Memory B cell (primary cell): ENCODE measurements at regions not wholly inside any gene's neighbourhood (a gene's known extent, or its start where the extent isn't known, plus 50 kb on each side); places are given as distances from the start of the nearest gene placed in this dataset.
"Not testable (repeated sequence)": the region's sequence is repeated elsewhere in the genome, so short reads cannot be mapped to it uniquely, and the experiment has no call there.

Experiments
- ATAC-seq: fragments of 150-1000 bp; cut with Tn5 transposase; 2 replicates; pipeline ENCODE4 v1.10.0; 2021; ENCODE audit warnings: low read depth, mild to moderate bottlenecking, moderate library complexity
- DNase-seq, 2 donors: peaks; one replicate each; pipeline ENCODE4 v3.0.0; 2022; ENCODE audit warnings: low spot score in 2 of 2
- H3K27ac Mint-ChIP-seq: one replicate; pipeline ENCODE4 v1.8.0; 2022; ENCODE audit warnings: mild to moderate bottlenecking, moderate library complexity, mixed read lengths
- H3K27me3 Mint-ChIP-seq: one replicate; pipeline ENCODE4 v1.8.0; 2022; ENCODE audit warnings: mixed read lengths
- H3K36me3 Mint-ChIP-seq: one replicate; pipeline ENCODE4 v1.8.0; 2022; ENCODE audit warnings: mild to moderate bottlenecking, mixed read lengths
- H3K4me1 Mint-ChIP-seq: one replicate; pipeline ENCODE4 v1.8.0; 2022; ENCODE audit warnings: mixed read lengths
- H3K4me3 Mint-ChIP-seq: one replicate; pipeline ENCODE4 v1.8.0; 2022; ENCODE audit warnings: mild to moderate bottlenecking, moderate library complexity, mixed read lengths
- H3K9me3 Mint-ChIP-seq: one replicate; pipeline ENCODE4 v1.8.0; 2022; ENCODE audit warnings: mixed read lengths

DNA sequence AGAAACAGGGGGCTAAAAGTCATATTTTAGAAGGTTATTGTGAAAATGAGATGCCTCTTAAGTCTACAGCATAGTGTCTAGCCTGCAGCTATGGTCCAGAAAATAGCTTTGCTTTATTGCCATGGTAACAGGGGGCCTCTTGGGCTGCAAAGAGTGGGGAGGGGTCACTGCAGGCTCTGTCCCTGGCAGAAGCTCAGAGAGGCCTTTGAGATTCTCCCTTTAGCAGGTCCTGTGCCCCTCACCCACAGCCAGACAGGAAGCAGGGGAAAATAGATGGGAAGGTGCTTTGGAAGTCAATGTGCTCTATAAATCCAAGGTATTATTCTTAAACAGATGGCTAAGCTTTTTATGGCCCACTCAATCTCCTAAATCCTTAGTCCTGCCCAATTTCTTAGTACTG is 1021.3 kb upstream of the GYPC start:
- ATAC-seq: no peak

DNA sequence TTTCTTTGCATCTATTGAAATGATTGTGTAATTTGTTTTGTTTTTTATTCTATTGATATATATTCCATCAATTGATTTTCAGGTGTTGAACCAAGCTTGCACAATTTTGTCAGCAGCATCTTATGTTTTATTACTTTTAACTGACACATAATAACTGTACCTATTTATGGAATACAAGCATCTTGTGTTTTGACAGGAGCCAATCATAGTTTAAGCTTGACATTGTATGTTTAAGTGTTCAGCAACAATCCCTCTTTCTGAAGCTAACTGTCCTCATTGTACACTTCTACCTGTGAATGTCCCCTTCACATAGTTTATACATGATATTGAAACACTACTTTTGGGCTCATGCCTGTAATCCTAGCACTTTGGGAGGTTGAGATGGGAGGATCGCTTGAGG is 1017.6 kb upstream of the GYPC start:
- no peak overlapping the region for H3K4me3 Mint-ChIP-seq
- ATAC-seq: no peak
- no peak for DNase-seq
- H3K9me3 Mint-ChIP-seq: peaks cover 3% of the 10 kb centered on the region
- H3K4me1 Mint-ChIP-seq: no peaks in the 10 kb centered on the region
- H3K27ac Mint-ChIP-seq: no peak overlapping the region
- H3K36me3 Mint-ChIP-seq: no peaks in the 10 kb centered on the region
- no peaks in the 10 kb centered on the region for H3K27me3 Mint-ChIP-seq

More for the DNA sequence above, 1021.3 kb upstream of the GYPC start:
- DNase-seq: no peak
- Mint-ChIP-seq H3K4me1 (no peaks in the 10 kb centered on the region), H3K9me3 (peaks cover 4% of the 10 kb centered on the region), H3K27ac (no peak overlapping the region), H3K27me3 (no peaks in the 10 kb centered on the region), H3K36me3 (no peaks in the 10 kb centered on the region), H3K4me3 (no peak overlapping the region)

DNA sequence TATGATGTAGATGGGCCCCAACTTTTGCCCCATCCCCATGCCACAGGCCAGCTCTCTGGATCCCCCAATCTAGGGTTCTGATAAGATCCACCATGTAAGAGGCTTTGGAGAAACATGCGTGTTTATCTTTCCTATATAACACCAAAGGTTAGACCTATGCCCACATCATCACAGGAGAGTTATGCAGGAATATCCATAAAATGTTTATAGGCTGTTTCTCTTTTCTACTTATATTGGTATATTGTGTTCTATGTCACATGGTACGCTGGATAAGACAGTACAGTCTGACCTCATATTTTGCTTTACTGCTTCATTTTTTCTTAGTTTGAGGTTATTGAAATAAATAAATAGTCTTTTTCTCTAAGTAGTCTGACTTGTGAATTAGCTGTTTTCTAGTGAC is 1013.9 kb upstream of the GYPC start:
- Mint-ChIP-seq H3K4me3 (no peak overlapping the region), H3K9me3 (peaks cover 1% of the 10 kb centered on the region), H3K36me3 (no peaks in the 10 kb centered on the region), H3K27me3 (no peaks in the 10 kb centered on the region), H3K4me1 (no peaks in the 10 kb centered on the region), H3K27ac (no peak overlapping the region)
- ATAC-seq (no peak), DNase-seq (no peak)

- ATAC-seq (no peak), DNase-seq (no peak)
- H3K27me3 Mint-ChIP-seq: no peaks in the 10 kb centered on the region
- H3K4me3 Mint-ChIP-seq: no peak overlapping the region
- no peaks in the 10 kb centered on the region for H3K4me1 Mint-ChIP-seq
- no peaks in the 10 kb centered on the region for H3K36me3 Mint-ChIP-seq
- H3K9me3 Mint-ChIP-seq: peaks cover 1% of the 10 kb centered on the region
- no peak overlapping the region for H3K27ac Mint-ChIP-seq
Observed at GRCh38 chr2:125643128-125643527, 1012.8 kb upstream of the GYPC start.

DNA sequence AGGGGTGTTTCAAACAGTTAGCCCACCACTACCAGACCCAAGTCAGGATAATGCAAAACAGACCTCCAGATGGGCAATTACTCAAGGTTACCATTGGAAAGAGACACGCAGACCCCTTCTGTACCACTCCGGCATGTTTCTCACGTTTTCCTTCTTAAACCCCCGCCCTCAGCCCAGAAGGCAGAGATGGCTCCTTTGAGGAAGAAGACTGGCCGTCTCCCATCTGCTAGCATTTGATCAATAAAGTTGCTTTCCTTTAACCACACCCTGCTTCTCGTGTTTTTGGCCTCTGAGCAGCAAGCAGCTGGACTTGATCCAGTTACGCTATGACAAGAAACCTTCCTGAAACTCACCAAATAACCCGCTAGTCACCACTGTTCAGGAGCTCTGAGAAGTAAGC is 1012.4 kb upstream of the GYPC start:
- H3K36me3 Mint-ChIP-seq: no peaks in the 10 kb centered on the region
- ATAC-seq: no peak
- H3K4me3 Mint-ChIP-seq: no peak overlapping the region
- no peak overlapping the region for H3K27ac Mint-ChIP-seq
- H3K4me1 Mint-ChIP-seq: no peaks in the 10 kb centered on the region
- no peaks in the 10 kb centered on the region for H3K27me3 Mint-ChIP-seq
- no peak for DNase-seq
- peaks cover 1% of the 10 kb centered on the region for H3K9me3 Mint-ChIP-seq

- no peak for DNase-seq
- no peaks in the 10 kb centered on the region for H3K4me1 Mint-ChIP-seq
- H3K27ac Mint-ChIP-seq: no peak overlapping the region
- H3K4me3 Mint-ChIP-seq: no peak overlapping the region
- ATAC-seq: no peak
- no peaks in the 10 kb centered on the region for H3K36me3 Mint-ChIP-seq
- no peaks in the 10 kb centered on the region for H3K27me3 Mint-ChIP-seq
- H3K9me3 Mint-ChIP-seq: peaks cover 1% of the 10 kb centered on the region
Observed at GRCh38 chr2:125644257-125644656, 1011.7 kb upstream of the GYPC start.

DNA sequence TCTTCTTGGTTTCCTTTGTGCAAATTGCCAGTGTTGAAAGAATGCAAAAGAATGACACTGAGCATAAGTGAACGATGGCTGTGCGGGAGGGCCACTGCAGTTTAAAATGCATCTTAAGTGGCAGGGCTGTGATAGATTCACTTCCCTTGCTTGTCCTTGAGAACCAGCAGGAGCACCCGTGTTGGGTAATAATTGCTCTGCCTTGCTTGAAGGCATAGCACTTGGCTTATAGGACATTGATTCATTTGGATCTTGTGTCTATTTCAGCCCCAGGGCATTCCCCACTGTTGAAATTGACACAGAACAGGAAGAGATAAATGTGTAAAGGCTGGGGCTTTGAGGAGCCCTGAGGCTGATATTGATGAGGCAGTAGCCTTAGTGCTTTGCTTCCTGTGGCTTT is 1003.7 kb upstream of the GYPC start:
- Mint-ChIP-seq H3K36me3 (no peaks in the 10 kb centered on the region), H3K27ac (no peak overlapping the region), H3K4me3 (no peak overlapping the region), H3K4me1 (no peaks in the 10 kb centered on the region), H3K9me3 (peaks cover 2% of the 10 kb centered on the region), H3K27me3 (no peaks in the 10 kb centered on the region)
- DNase-seq: no peak
- ATAC-seq: no peak

DNA sequence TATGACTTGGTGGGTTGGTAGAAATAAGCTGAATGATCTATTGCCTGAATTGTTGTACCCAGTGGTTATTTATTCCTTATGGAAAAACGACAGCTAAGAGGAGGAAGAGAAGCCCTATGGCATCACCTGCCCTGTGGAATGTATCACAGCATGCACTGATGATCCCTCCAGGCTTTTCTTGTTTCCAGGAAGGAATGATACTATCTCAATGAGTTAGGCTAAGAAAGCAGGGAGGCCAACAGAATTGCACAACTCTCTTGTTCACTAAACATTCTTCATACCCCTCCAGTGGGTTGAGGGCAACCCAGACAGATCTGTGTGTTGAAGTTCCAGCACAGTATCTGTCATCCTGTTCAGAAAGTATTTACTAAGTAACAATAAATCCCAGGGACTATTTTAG is 1001.7 kb upstream of the GYPC start:
- Mint-ChIP-seq H3K9me3 (peaks cover 2% of the 10 kb centered on the region), H3K4me3 (no peak overlapping the region), H3K4me1 (no peaks in the 10 kb centered on the region), H3K27me3 (no peaks in the 10 kb centered on the region), H3K36me3 (no peaks in the 10 kb centered on the region), H3K27ac (no peak overlapping the region)
- ATAC-seq (no peak), DNase-seq (no peak)

DNA sequence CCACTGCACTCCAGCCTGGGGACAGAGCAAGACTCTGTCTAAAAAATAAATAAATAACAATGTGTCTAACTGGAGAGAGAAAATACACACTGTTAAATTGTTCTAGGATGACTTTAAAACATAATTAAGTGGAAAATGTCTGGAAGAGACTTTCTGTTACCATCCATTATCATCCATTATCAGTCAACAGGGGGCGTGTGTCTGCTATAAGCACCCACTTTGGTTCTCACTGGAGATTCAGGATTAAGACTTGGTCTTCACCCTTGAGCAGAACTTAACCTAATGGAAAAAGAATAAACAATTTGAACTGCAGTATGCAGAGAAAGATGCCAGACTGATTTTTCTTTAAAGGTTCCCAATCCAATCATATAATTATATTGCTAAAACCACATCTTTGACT is 999.8 kb upstream of the GYPC start:
- no peak for ATAC-seq
- Mint-ChIP-seq H3K4me1 (no peaks in the 10 kb centered on the region), H3K27ac (no peak overlapping the region), H3K4me3 (no peak overlapping the region), H3K36me3 (no peaks in the 10 kb centered on the region), H3K9me3 (peaks cover 2% of the 10 kb centered on the region), H3K27me3 (no peaks in the 10 kb centered on the region)
- no peak for DNase-seq

- H3K36me3 Mint-ChIP-seq: no peaks in the 10 kb centered on the region
- no peak overlapping the region for H3K4me3 Mint-ChIP-seq
- ATAC-seq: no peak
Observed at GRCh38 chr2:125658583-125658982, 997.4 kb upstream of the GYPC start.

GRCh38 chr2:125660369-125660768 is 995.6 kb upstream of the GYPC start:
- ATAC-seq, H3K4me3 Mint-ChIP-seq, H3K4me1 Mint-ChIP-seq, H3K27me3 Mint-ChIP-seq, H3K27ac Mint-ChIP-seq, H3K36me3 Mint-ChIP-seq, H3K9me3 Mint-ChIP-seq, DNase-seq: not testable (repeated sequence)

More at GRCh38 chr2:125658583-125658982, 997.4 kb upstream of the GYPC start:
- H3K27me3 Mint-ChIP-seq: no peaks in the 10 kb centered on the region
- no peaks in the 10 kb centered on the region for H3K4me1 Mint-ChIP-seq
- no peak overlapping the region for H3K27ac Mint-ChIP-seq
- no peak for DNase-seq
- peaks cover 1% of the 10 kb centered on the region for H3K9me3 Mint-ChIP-seq

- peaks cover 3% of the 10 kb centered on the region for H3K9me3 Mint-ChIP-seq
- ATAC-seq: no peak
- no peaks in the 10 kb centered on the region for H3K27me3 Mint-ChIP-seq
- H3K4me3 Mint-ChIP-seq: no peak overlapping the region
- DNase-seq: no peak
- no peaks in the 10 kb centered on the region for H3K4me1 Mint-ChIP-seq
- H3K36me3 Mint-ChIP-seq: no peaks in the 10 kb centered on the region
- H3K27ac Mint-ChIP-seq: no peak overlapping the region
Observed at GRCh38 chr2:125667630-125668029, 988.3 kb upstream of the GYPC start.

- no peaks in the 10 kb centered on the region for H3K27me3 Mint-ChIP-seq
- no peak for DNase-seq
- no peak for ATAC-seq
- no peaks in the 10 kb centered on the region for H3K36me3 Mint-ChIP-seq
- H3K4me1 Mint-ChIP-seq: no peaks in the 10 kb centered on the region
- no peak overlapping the region for H3K4me3 Mint-ChIP-seq
- peaks cover 1% of the 10 kb centered on the region for H3K9me3 Mint-ChIP-seq
- H3K27ac Mint-ChIP-seq: no peak overlapping the region
Observed at GRCh38 chr2:125679903-125680302, 976.1 kb upstream of the GYPC start.

DNA sequence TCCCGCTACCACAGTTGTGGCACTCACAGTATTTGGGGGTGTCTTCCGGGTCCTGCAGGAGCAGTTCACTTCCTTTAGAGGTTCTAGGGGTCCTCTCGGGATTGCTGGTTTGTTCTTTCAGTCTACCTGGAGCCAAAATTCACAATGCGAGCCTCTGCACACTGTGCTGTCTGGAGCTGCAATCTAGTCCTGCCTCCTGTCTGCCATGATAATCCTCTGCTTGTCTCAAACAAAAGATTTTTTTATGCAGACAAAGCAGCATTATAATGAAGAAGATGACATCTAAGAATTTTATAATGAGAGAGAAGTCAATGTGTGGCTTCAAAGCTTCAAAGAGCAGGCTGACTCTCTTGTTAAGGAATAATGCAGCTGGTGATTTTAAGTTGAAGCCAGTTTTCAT is 975.1 kb upstream of the GYPC start:
- Mint-ChIP-seq H3K27me3 (no peaks in the 10 kb centered on the region), H3K36me3 (no peaks in the 10 kb centered on the region), H3K4me1 (no peaks in the 10 kb centered on the region), H3K27ac (no peak overlapping the region), H3K9me3 (peaks cover 1% of the 10 kb centered on the region), H3K4me3 (no peak overlapping the region)
- ATAC-seq: no peak
- DNase-seq: no peak

GRCh38 chr2:125681576-125681975 is 974.4 kb upstream of the GYPC start:
- no peaks in the 10 kb centered on the region for H3K4me1 Mint-ChIP-seq
- no peaks in the 10 kb centered on the region for H3K27me3 Mint-ChIP-seq
- no peak for DNase-seq
- H3K9me3 Mint-ChIP-seq: peaks cover 1% of the 10 kb centered on the region
- no peak overlapping the region for H3K27ac Mint-ChIP-seq
- no peaks in the 10 kb centered on the region for H3K36me3 Mint-ChIP-seq
- no peak overlapping the region for H3K4me3 Mint-ChIP-seq
- no peak for ATAC-seq
